ENCODE measurements at regions not wholly inside any gene's neighbourhood (a gene's known extent, or its start where the extent isn't known, plus 50 kb on each side); places are given as distances from the start of the nearest gene placed in this dataset.

DNA sequence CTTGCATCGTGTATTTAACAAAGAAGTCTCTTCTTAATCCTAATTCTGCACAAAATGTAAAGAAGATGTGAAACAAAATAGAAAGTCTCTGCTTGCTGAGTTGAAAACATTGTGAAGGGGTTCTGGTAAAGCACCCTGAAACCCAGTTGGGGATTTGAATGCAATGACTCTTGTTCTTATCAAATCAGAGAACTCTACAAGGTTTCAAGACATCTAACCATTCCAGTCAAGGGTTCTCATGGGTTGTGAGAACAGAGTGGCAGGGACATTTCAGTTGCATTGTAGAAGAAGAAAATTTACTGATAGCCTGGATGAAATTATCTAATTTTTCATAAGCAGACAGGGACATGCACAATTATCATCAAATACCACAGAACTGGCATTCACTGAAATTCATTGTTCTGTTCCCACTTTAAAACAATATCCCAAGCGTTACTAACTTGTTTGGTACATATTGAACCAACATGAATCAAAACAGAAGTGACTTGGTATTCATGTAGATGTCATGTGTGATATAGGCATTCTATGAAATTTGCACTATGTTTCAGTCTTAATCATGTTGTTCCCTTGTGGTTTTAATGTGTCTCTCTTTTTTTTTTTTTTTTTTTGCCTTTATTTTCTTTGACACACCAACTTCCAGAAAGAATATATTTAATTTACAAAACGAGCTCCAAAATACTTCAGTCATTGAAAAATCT is 563.3 kb downstream of the IRX1 start:
- TF ChIP-seq POLR2AphosphoS5 (IDR thresholded peaks at IDR 0.05; ENCODE audit: low read depth, low read length) (no peak), FOXP2 (optimal IDR thresholded peaks at IDR 0.05; ENCODE audit: borderline replicate concordance, extremely low read depth, extremely low read length, insufficient read depth) (no peak), TAF1 (IDR thresholded peaks at IDR 0.05; ENCODE audit: borderline replicate concordance, insufficient read depth, low read length) (no peak), SIN3A (IDR thresholded peaks at IDR 0.05; ENCODE audit: borderline replicate concordance, insufficient read depth, low read length) (no peak)
- TF ChIP-seq, protein P1, sequence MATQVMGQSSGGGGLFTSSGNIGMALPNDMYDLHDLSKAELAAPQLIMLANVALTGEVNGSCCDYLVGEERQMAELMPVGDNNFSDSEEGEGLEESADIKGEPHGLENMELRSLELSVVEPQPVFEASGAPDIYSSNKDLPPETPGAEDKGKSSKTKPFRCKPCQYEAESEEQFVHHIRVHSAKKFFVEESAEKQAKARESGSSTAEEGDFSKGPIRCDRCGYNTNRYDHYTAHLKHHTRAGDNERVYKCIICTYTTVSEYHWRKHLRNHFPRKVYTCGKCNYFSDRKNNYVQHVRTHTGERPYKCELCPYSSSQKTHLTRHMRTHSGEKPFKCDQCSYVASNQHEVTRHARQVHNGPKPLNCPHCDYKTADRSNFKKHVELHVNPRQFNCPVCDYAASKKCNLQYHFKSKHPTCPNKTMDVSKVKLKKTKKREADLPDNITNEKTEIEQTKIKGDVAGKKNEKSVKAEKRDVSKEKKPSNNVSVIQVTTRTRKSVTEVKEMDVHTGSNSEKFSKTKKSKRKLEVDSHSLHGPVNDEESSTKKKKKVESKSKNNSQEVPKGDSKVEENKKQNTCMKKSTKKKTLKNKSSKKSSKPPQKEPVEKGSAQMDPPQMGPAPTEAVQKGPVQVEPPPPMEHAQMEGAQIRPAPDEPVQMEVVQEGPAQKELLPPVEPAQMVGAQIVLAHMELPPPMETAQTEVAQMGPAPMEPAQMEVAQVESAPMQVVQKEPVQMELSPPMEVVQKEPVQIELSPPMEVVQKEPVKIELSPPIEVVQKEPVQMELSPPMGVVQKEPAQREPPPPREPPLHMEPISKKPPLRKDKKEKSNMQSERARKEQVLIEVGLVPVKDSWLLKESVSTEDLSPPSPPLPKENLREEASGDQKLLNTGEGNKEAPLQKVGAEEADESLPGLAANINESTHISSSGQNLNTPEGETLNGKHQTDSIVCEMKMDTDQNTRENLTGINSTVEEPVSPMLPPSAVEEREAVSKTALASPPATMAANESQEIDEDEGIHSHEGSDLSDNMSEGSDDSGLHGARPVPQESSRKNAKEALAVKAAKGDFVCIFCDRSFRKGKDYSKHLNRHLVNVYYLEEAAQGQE (IDR thresholded peaks at IDR 0.05; ENCODE audit: insufficient read depth in 1 of 2, low read depth in 2 of 2, low read length in 2 of 2) = no peak

DNA sequence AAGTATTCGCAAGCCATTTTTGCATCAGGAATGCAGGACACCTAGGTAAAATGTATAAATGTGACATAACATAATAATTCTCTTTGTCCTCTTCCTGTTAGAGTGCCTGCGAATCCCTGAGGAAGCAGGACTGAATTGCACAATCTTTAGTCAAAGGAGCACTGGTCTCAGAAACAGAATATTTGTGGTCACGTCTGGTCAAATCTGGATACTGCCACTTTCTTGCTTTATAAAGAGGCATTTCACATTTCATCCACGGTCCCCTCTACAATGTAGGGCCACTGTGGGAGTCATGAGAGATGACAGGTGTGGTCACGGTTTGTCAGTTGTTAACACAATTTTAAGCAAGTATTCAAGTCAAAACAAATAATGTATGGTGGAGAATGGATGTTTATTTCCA is 564.0 kb downstream of the IRX1 start:
- no peak for TF ChIP-seq TAF1 (IDR thresholded peaks at IDR 0.05; ENCODE audit: borderline replicate concordance, insufficient read depth, low read length)
- no peak for TF ChIP-seq POLR2AphosphoS5 (IDR thresholded peaks at IDR 0.05; ENCODE audit: low read depth, low read length)
- TF ChIP-seq SIN3A (IDR thresholded peaks at IDR 0.05; ENCODE audit: borderline replicate concordance, insufficient read depth, low read length) = no peak
- TF ChIP-seq, protein P1 (IDR thresholded peaks at IDR 0.05; ENCODE audit: insufficient read depth in 1 of 2, low read depth in 2 of 2, low read length in 2 of 2) = no peak
- TF ChIP-seq FOXP2 (optimal IDR thresholded peaks at IDR 0.05; ENCODE audit: borderline replicate concordance, extremely low read depth, extremely low read length, insufficient read depth) = no peak

DNA sequence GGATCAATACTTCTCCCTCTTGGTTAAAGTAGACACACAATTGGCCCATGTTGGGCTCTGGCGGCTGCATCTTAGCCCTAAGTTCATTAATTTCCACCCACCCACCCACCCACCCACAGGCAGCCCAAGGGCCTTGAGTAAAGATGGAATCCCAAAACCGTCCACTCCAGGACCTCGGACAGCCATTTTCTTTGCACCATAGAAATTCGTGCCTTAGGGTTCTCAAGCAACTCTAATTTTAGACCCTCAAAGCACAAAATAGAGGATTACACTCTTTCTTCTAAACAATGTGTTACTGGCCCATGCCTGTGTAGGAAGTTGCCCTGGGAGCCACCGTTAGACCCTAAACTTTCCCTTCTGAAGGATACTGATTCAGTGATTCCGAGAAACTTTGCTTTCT is 568.5 kb downstream of the IRX1 start:
- TF ChIP-seq, protein P1 (IDR thresholded peaks at IDR 0.05; ENCODE audit: insufficient read depth in 1 of 2, low read depth in 2 of 2, low read length in 2 of 2) = peak in 1 of 2 experiments; percentile 64; a peak in 1 of 4 replicates
- no peak for TF ChIP-seq TAF1 (IDR thresholded peaks at IDR 0.05; ENCODE audit: borderline replicate concordance, insufficient read depth, low read length)

DNA sequence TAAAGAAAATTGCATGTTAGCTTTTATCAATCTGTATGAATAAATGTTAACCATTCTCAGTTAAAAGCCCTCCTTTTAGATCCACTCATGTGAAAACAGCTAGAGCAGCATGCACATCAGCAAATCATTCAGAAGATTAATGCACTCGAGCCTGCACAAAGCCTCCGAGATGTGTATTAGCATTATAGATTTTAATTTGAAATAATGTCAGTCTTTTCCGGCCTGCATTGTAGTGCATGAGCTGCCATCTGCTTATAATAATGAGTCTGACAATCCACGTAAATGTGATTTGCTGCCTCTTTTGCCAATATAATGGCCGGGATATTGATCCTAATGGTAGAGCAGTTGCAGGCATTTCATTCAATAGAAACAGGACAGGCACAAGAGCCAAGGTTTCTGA is 585.1 kb downstream of the IRX1 start:
- TF ChIP-seq TAF1 (IDR thresholded peaks at IDR 0.05; ENCODE audit: borderline replicate concordance, insufficient read depth, low read length) (no peak), POLR2AphosphoS5 (IDR thresholded peaks at IDR 0.05; ENCODE audit: low read depth, low read length) (no peak), SIN3A (IDR thresholded peaks at IDR 0.05; ENCODE audit: borderline replicate concordance, insufficient read depth, low read length) (no peak), FOXP2 (optimal IDR thresholded peaks at IDR 0.05; ENCODE audit: borderline replicate concordance, extremely low read depth, extremely low read length, insufficient read depth) (no peak)
- TF ChIP-seq, protein P1 (IDR thresholded peaks at IDR 0.05; ENCODE audit: insufficient read depth in 1 of 2, low read depth in 2 of 2, low read length in 2 of 2) = no peak

DNA sequence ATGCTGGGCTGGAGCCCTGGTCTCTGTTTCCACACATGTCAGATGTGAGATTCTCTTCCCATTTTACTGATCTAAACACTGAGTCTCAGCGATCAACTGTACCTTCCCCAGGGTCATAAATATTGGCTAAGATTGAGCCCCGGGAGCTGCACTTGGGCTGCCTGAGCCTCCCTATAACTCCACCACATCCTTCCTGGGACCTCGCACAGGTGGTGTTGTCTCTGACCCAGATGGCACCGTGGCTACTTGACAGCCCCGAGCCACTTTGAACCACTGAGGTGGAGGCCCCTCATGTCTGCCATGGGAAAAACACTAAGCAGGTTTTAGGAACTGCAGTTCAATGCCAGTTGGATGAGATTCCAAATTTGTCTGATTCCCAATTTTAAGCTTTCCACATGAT is 586.5 kb downstream of the IRX1 start:
- TF ChIP-seq POLR2AphosphoS5 (IDR thresholded peaks at IDR 0.05; ENCODE audit: low read depth, low read length) = no peak
- TF ChIP-seq, protein P1 (IDR thresholded peaks at IDR 0.05; ENCODE audit: insufficient read depth in 1 of 2, low read depth in 2 of 2, low read length in 2 of 2) = no peak
- TF ChIP-seq SIN3A (IDR thresholded peaks at IDR 0.05; ENCODE audit: borderline replicate concordance, insufficient read depth, low read length) = no peak
- no peak for TF ChIP-seq TAF1 (IDR thresholded peaks at IDR 0.05; ENCODE audit: borderline replicate concordance, insufficient read depth, low read length)
- no peak for TF ChIP-seq FOXP2 (optimal IDR thresholded peaks at IDR 0.05; ENCODE audit: borderline replicate concordance, extremely low read depth, extremely low read length, insufficient read depth)

Data from PFSK-1 (cell line).